Activated CD4-positive, alpha-beta T cell treated with anti-CD3 and anti-CD28 coated beads, Interleukin-2, amount 10 ng/mL, durations not matched to agents 7 days and 5 days (primary cell): ENCODE measurements at regions not wholly inside any gene's neighbourhood (a gene's known extent, or its start where the extent isn't known, plus 50 kb on each side); places are given as distances from the start of the nearest gene placed in this dataset.

Experiments used
- CTCF ChIA-PET: fragments of 350-600 bp; sonication (Branson Sonifier 250); formaldehyde crosslinking; loops from one replicate; lab custom pipeline; 2021; ENCODE audit warnings: antibody characterized with exemption; lab: Charles Lee
- POLR2A ChIA-PET: fragments of 350-600 bp; sonication (Branson Sonifier 250); formaldehyde crosslinking; loops from one replicate; lab custom pipeline; 2021; ENCODE audit warnings: antibody characterized with exemption; lab: Charles Lee
- DNase-seq: peaks from one replicate; pipeline ENCODE4 v3.0.0-alpha.2; 2020
- H3K27ac Mint-ChIP-seq: one replicate; pipeline ENCODE4 v1.8.0; 2021; ENCODE audit warnings: mild to moderate bottlenecking, moderate library complexity, mixed read lengths
- H3K27me3 Mint-ChIP-seq: one replicate; pipeline ENCODE4 v1.8.0; 2021; ENCODE audit warnings: mixed read lengths
- H3K36me3 Mint-ChIP-seq: one replicate; pipeline ENCODE4 v1.8.0; 2021; ENCODE audit warnings: low read depth, mixed read lengths
- H3K4me1 Mint-ChIP-seq: one replicate; pipeline ENCODE4 v1.8.0; 2021; ENCODE audit warnings: mixed read lengths
- H3K4me3 Mint-ChIP-seq: one replicate; pipeline ENCODE4 v1.8.0; 2021; ENCODE audit warnings: mild to moderate bottlenecking, moderate library complexity, mixed read lengths
- H3K9me3 Mint-ChIP-seq: one replicate; pipeline ENCODE4 v1.8.0; 2021; ENCODE audit warnings: mixed read lengths

DNA sequence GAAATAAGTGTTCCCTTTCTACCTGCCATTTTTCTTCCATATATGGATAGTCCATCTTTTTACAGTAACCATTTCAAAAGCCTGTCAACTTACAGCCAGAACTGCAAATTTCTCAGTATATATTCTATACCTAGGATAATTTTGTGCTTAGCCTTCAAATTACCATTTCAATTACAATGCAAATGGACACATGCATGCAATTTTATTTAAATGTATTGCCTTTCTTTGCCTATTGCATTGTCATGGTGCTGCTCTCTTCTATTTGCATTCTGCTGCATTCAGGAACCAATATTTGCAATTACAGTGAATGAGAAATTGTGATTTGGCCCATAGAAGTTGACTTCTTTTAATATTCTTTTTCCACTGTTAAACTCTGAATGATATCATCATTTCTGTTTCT lies 1753.4 kb upstream of the TENM3 start:
- Mint-ChIP-seq H3K27me3 (no peaks in the 10 kb centered on the region), H3K36me3 (no peaks in the 10 kb centered on the region), H3K27ac (no peak overlapping the region), H3K4me1 (peaks cover 5% of the 10 kb centered on the region), H3K4me3 (no peak overlapping the region), H3K9me3 (peaks cover 4% of the 10 kb centered on the region)
- CTCF ChIA-PET, result no interaction called here
- POLR2A ChIA-PET, result no interaction called here
- DNase-seq, result no peak

GRCh38 chr4:180491210-180491609 lies 1752.0 kb upstream of the TENM3 start:
- H3K4me3 Mint-ChIP-seq, result no peak overlapping the region
- POLR2A ChIA-PET, result no interaction called here
- no peaks in the 10 kb centered on the region for H3K27me3 Mint-ChIP-seq
- H3K27ac Mint-ChIP-seq, result no peak overlapping the region
- CTCF ChIA-PET, result no interaction called here
- peaks cover 5% of the 10 kb centered on the region for H3K4me1 Mint-ChIP-seq
- H3K36me3 Mint-ChIP-seq, result no peaks in the 10 kb centered on the region
- DNase-seq, result no peak
- peaks cover 4% of the 10 kb centered on the region for H3K9me3 Mint-ChIP-seq

DNA sequence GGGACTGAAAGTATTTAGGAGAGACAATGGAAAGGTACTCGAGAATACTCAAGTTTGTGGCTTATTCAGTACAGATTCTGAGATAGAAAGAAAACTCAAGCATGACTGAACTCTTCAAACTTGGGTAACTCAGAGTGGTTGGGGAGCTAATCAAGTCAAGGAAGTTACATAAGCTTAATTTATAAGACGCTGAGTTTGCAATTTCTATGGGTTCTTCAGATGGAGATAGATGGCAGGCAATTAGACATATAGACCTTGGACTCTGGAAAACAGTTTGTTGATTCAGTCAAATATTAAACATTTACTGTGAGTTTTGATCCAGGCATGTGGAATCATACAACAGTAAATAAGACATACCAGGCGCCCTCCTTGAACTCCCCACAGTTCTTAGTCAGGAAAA lies 1749.9 kb upstream of the TENM3 start:
- H3K36me3 Mint-ChIP-seq, result no peaks in the 10 kb centered on the region
- H3K27me3 Mint-ChIP-seq, result no peaks in the 10 kb centered on the region
- peaks cover 1% of the 10 kb centered on the region for H3K9me3 Mint-ChIP-seq
- ChIA-PET POLR2A (no interaction called here), CTCF (no interaction called here)
- no peak overlapping the region for H3K27ac Mint-ChIP-seq
- H3K4me3 Mint-ChIP-seq, result no peak overlapping the region
- H3K4me1 Mint-ChIP-seq, result no peaks in the 10 kb centered on the region
- DNase-seq, result no peak

- ChIA-PET CTCF (no interaction called here), POLR2A (no interaction called here)
- no peaks in the 10 kb centered on the region for H3K27me3 Mint-ChIP-seq
- no peak for DNase-seq
- no peaks in the 10 kb centered on the region for H3K4me1 Mint-ChIP-seq
- no peaks in the 10 kb centered on the region for H3K36me3 Mint-ChIP-seq
- H3K27ac Mint-ChIP-seq, result no peak overlapping the region
- H3K4me3 Mint-ChIP-seq, result no peak overlapping the region
- H3K9me3 Mint-ChIP-seq, result no peaks in the 10 kb centered on the region
These were observed 1743.0 kb upstream of the TENM3 start for GRCh38 chr4:180500154-180500553.

- ChIA-PET CTCF (no interaction called here), POLR2A (no interaction called here)
- H3K27me3 Mint-ChIP-seq, result no peaks in the 10 kb centered on the region
- no peaks in the 10 kb centered on the region for H3K9me3 Mint-ChIP-seq
- no peaks in the 10 kb centered on the region for H3K36me3 Mint-ChIP-seq
- no peak overlapping the region for H3K27ac Mint-ChIP-seq
- H3K4me3 Mint-ChIP-seq, result no peak overlapping the region
- no peak for DNase-seq
- H3K4me1 Mint-ChIP-seq, result no peaks in the 10 kb centered on the region
These were observed 1730.3 kb upstream of the TENM3 start for GRCh38 chr4:180512801-180513475.

DNA sequence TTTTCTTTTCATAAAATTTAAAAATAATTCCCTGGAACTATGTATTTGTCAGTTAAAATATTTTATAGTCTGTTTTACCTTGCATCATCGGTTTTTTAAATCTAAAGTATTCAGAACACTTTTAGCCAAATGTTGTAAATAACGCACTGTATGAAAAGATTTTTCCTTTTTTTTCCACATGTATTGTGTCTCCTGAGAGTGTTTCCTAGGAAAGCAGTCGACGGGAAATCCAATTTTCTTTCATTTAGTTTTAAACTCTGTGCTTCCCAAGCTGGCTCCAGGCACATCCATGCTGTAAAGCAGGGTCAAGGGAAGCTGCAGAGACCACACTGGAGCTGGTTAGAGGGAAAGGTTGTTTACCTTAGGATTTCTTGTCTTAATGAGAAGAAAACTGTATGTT lies 1724.3 kb upstream of the TENM3 start:
- Mint-ChIP-seq H3K4me1 (no peaks in the 10 kb centered on the region), H3K4me3 (no peak overlapping the region)
- CTCF ChIA-PET, result interaction anchor here (0.7 kb wide), 1 partner anchor 462 kb away, joined by 3 read pairs; no protein-coding TSS in a partner anchor

DNA sequence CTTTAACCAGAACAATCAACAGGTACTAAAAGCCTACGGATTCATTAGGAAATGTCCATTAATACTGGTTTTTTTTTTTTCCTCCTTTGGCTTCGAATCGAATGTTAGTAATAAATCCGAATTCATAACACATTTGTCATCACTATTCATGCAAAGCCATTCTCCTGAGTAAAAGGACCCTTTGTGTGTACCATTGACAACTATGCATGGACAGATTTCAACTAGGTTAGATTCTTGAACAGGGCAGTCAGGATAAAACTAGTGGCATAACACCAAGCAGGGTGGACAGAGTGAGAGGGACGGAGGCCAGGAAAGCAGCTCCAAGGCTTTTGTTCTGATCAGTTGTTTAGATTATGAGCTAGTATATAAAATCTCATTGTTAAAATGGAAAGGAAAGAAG lies 1722.0 kb upstream of the TENM3 start:
- ChIA-PET CTCF (interaction anchor here (0.6 kb wide), 1 partner anchor 707 kb away, joined by 4 read pairs; no protein-coding TSS in a partner anchor), POLR2A (no interaction called here)
- Mint-ChIP-seq H3K9me3 (no peaks in the 10 kb centered on the region), H3K36me3 (no peaks in the 10 kb centered on the region), H3K27ac (no peak overlapping the region), H3K27me3 (no peaks in the 10 kb centered on the region), H3K4me3 (no peak overlapping the region), H3K4me1 (no peaks in the 10 kb centered on the region)
- no peak for DNase-seq

More for the DNA sequence above, 1724.3 kb upstream of the TENM3 start:
- no peaks in the 10 kb centered on the region for H3K36me3 Mint-ChIP-seq
- POLR2A ChIA-PET, result no interaction called here
- DNase-seq, result no peak
- H3K27me3 Mint-ChIP-seq, result no peaks in the 10 kb centered on the region
- no peaks in the 10 kb centered on the region for H3K9me3 Mint-ChIP-seq
- H3K27ac Mint-ChIP-seq, result no peak overlapping the region

- DNase-seq, result no peak
- Mint-ChIP-seq H3K27me3 (no peaks in the 10 kb centered on the region), H3K9me3 (peaks cover under 1% of the 10 kb centered on the region), H3K4me3 (no peak overlapping the region), H3K4me1 (no peaks in the 10 kb centered on the region), H3K27ac (no peak overlapping the region), H3K36me3 (no peaks in the 10 kb centered on the region)
- CTCF ChIA-PET, result no interaction called here
- POLR2A ChIA-PET, result no interaction called here
These were observed 1717.6 kb upstream of the TENM3 start for GRCh38 chr4:180525523-180526077.

DNA sequence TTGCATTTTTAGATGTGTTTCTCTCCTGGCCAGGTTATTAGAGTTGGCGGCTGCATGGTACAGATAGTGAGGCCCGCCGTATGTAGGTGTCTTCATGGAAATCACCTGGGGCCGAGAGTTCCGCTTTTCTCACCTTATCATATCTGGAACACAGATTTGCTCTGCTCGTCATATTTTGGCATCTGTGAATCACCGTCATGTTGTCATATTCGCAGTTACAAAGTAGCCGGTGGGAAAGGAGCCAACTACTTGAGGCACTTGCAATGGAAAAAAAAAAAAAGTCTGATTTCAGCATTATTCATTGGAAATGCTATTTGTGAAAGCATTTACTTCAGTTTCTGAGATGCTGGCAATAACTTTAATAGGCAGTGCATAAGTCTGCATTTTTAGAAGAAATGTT lies 1715.2 kb upstream of the TENM3 start:
- no peaks in the 10 kb centered on the region for H3K4me1 Mint-ChIP-seq
- CTCF ChIA-PET, result no interaction called here
- H3K4me3 Mint-ChIP-seq, result no peak overlapping the region
- peaks cover 2% of the 10 kb centered on the region for H3K9me3 Mint-ChIP-seq
- no peaks in the 10 kb centered on the region for H3K36me3 Mint-ChIP-seq
- POLR2A ChIA-PET, result no interaction called here
- DNase-seq, result no peak
- no peak overlapping the region for H3K27ac Mint-ChIP-seq
- no peaks in the 10 kb centered on the region for H3K27me3 Mint-ChIP-seq

DNA sequence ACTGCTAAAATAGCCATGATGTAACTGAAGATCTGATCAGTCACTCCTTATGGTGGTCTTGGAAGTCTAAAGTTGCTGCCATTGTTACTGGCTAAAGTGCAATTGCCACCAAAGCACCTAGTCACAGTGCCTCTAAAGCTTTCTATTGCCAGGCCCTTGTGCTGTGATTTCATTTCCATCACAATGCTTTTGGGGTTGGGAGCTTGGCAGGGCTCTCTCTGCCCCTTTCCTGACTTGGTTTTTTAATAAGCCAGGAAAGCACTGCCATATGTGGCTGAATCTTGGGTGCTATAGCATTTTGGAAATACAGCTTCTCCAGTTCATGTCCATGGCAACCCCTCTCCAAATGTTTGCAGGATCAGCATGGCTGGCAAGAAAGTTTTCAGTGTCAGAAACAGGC lies 1712.4 kb upstream of the TENM3 start:
- Mint-ChIP-seq H3K27me3 (no peaks in the 10 kb centered on the region), H3K4me3 (no peak overlapping the region), H3K36me3 (no peaks in the 10 kb centered on the region), H3K4me1 (no peaks in the 10 kb centered on the region), H3K27ac (no peak overlapping the region), H3K9me3 (peaks cover 2% of the 10 kb centered on the region)
- DNase-seq, result no peak
- ChIA-PET CTCF (no interaction called here), POLR2A (no interaction called here)

- Mint-ChIP-seq H3K4me3 (no peak overlapping the region), H3K4me1 (no peaks in the 10 kb centered on the region), H3K27ac (no peak overlapping the region), H3K9me3 (peaks cover 2% of the 10 kb centered on the region), H3K27me3 (no peaks in the 10 kb centered on the region), H3K36me3 (no peaks in the 10 kb centered on the region)
- ChIA-PET POLR2A (no interaction called here), CTCF (no interaction called here)
- DNase-seq, result no peak
These were observed 1710.5 kb upstream of the TENM3 start for GRCh38 chr4:180532691-180533090.

DNA sequence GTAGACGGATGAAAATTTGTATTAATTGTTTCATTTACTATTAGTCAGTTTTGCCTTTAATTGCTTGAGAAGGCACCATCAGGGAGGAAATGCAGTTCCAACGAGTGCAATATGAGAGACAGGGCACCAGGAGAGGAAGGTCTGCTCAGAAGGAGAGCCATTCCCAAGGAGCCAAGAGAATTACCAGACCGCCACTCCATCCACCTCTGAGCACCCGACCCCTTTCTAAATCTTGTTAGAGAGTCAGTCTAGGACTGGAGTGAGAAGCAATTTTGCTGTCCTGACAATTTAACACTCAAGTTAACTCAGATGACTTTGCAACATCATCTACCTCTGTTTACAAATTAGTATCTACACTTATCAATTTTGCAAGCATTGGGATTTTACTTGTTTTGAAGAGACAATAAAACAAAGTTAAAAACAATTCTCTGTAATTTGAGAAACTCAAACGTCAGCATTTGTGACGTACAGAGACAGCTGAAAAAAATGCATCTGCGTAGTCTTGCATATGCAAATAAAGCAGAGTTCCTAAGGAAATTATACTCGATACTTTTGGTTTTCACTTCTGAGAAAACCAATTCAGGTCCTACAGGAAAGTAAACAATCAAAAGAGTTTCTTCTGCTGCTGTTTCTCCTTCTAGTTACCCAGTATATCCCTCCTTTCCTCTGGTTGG lies 1704.7 kb upstream of the TENM3 start:
- CTCF ChIA-PET, result no interaction called here
- DNase-seq, result no peak
- POLR2A ChIA-PET, result no interaction called here
- no peaks in the 10 kb centered on the region for H3K4me1 Mint-ChIP-seq
- no peak overlapping the region for H3K27ac Mint-ChIP-seq
- no peaks in the 10 kb centered on the region for H3K27me3 Mint-ChIP-seq
- H3K9me3 Mint-ChIP-seq, result no peaks in the 10 kb centered on the region
- no peak overlapping the region for H3K4me3 Mint-ChIP-seq
- no peaks in the 10 kb centered on the region for H3K36me3 Mint-ChIP-seq

DNA sequence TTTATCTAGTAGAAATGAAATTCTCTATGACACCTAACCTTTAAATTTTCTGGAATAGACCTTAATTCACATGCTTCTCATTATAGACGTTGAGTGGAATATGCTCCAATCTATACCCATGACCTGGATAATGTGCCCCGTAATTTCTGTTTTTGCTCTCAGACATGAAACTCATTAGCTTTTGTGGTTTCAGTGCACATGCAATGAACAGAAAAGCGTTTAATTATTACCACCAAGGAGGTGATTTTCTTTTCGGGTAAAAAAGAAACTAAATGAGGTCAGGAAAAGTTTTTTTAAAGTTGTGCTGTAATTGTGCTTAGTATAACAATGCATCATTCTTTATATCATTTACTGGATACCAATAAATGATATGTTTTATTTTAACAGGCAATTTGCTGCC lies 1703.9 kb upstream of the TENM3 start:
- Mint-ChIP-seq H3K36me3 (no peaks in the 10 kb centered on the region), H3K4me3 (no peak overlapping the region), H3K27me3 (no peaks in the 10 kb centered on the region), H3K9me3 (no peaks in the 10 kb centered on the region), H3K27ac (no peak overlapping the region), H3K4me1 (no peaks in the 10 kb centered on the region)
- DNase-seq, result no peak
- POLR2A ChIA-PET, result no interaction called here
- CTCF ChIA-PET, result no interaction called here
